ENCODE measurements at regions not wholly inside any gene's neighbourhood (a gene's known extent, or its start where the extent isn't known, plus 50 kb on each side); places are given as distances from the start of the nearest gene placed in this dataset.

DNA sequence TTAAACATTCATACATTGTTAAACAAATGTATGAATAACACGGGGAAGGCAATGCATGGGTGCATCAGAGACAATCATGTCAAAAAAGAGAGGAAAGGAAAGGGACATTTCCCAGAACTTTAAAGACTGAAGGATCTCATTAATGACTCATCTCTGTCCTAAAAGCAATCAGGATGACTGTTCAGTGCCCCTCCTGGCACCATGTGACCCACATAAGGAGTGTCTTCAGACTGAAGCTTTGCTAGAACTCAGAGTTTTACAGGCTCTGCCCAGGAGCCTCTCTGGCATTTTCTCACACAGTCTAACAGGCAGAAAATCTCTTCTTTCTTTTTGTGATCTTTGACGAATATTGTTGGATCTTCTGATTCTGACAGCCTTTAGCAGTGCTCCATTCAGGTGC is 315.3 kb downstream of the OTUD1 start:
- TF ChIP-seq EZH2phosphoT487 (IDR thresholded peaks at IDR 0.05; ENCODE audit: low read depth) = no peak
- TF ChIP-seq, protein P1, sequence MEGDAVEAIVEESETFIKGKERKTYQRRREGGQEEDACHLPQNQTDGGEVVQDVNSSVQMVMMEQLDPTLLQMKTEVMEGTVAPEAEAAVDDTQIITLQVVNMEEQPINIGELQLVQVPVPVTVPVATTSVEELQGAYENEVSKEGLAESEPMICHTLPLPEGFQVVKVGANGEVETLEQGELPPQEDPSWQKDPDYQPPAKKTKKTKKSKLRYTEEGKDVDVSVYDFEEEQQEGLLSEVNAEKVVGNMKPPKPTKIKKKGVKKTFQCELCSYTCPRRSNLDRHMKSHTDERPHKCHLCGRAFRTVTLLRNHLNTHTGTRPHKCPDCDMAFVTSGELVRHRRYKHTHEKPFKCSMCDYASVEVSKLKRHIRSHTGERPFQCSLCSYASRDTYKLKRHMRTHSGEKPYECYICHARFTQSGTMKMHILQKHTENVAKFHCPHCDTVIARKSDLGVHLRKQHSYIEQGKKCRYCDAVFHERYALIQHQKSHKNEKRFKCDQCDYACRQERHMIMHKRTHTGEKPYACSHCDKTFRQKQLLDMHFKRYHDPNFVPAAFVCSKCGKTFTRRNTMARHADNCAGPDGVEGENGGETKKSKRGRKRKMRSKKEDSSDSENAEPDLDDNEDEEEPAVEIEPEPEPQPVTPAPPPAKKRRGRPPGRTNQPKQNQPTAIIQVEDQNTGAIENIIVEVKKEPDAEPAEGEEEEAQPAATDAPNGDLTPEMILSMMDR (IDR thresholded peaks at IDR 0.05; ENCODE audit: low read depth, low read length) = no peak
